SH-SY5Y (cell line): ENCODE measurements at regions not wholly inside any gene's neighbourhood (a gene's known extent, or its start where the extent isn't known, plus 50 kb on each side); places are given as distances from the start of the nearest gene placed in this dataset.

Source experiments
- GATA2 ChIP-seq: IDR thresholded peaks from 2 replicates; pipeline ENCODE4 v1.6.1; 2011; ENCODE audit warnings: mild to moderate bottlenecking, low read depth, low read length
- GATA3 ChIP-seq: IDR thresholded peaks from 2 replicates; pipeline ENCODE4 v1.6.1; 2011; ENCODE audit warnings: low read depth, mild to moderate bottlenecking, low read length, moderate library complexity

- no peak for TF ChIP-seq GATA2
- no peak for TF ChIP-seq GATA3
Observed at GRCh38 chr3:153259956-153260355, 97.9 kb downstream of the RAP2B start.
